HEK293 (cell line): ENCODE measurements at regions not wholly inside any gene's neighbourhood (a gene's known extent, or its start where the extent isn't known, plus 50 kb on each side); places are given as distances from the start of the nearest gene placed in this dataset.

Experiments used
- CTCF ChIA-PET: fragments of 350-600 bp; formaldehyde crosslinking; extraction: SDS; loops from one replicate; lab custom pipeline; 2021; ENCODE audit warnings: antibody characterized with exemption; lab: Yijun Ruan, JAX
- POLR2A ChIA-PET: fragments of 300-600 bp; formaldehyde crosslinking; extraction: SDS; loops from one replicate; lab custom pipeline; 2020; ENCODE audit warnings: antibody characterized with exemption, inconsistent platforms; lab: Yijun Ruan, JAX
- H3K27ac ChIP-seq: fragments of 200-500 bp; sonication (Bioruptor generic); 2 replicates; pipeline ENCODE4 v1.5.1; 2014; ENCODE audit warnings: low read depth, low read length, control low read depth, inconsistent platforms; ENCODE audit errors: extremely low read depth
- H3K36me3 ChIP-seq, 2 experiments: fragments of 200-500 bp in 1 of 2; sonication (Bioruptor generic) in 1 of 2; 1 replicate in 1 of 2; 2 replicates in 1 of 2; pipeline ENCODE4 v1.5.1; 2014 to 2017; ENCODE audit warnings: inconsistent platforms in 2 of 2, low read length in 2 of 2; ENCODE audit not compliant: control insufficient read depth in 2 of 2, insufficient read depth in 1 of 2
- H3K4me1 ChIP-seq: fragments of 200-500 bp; sonication (Bioruptor generic); 2 replicates; pipeline ENCODE4 v1.5.1; 2014; ENCODE audit warnings: mild to moderate bottlenecking, low read length, inconsistent platforms; ENCODE audit not compliant: control insufficient read depth, insufficient read depth
- H3K4me3 ChIP-seq: 2 replicates; pipeline ENCODE4 v1.5.1; 2011; ENCODE audit warnings: low read depth, mild to moderate bottlenecking, control low read depth, low read length, moderate library complexity
- H3K9me3 ChIP-seq: fragments of 200-500 bp; sonication (Bioruptor generic); 2 replicates; pipeline ENCODE4 v1.5.1; 2014; ENCODE audit warnings: low read depth, low read length, inconsistent platforms; ENCODE audit not compliant: control insufficient read depth, insufficient read depth
- CTCF ChIP-seq: fragments of 450-650 bp; formaldehyde crosslinking; IDR thresholded peaks from 2 replicates; pipeline ENCODE4 v1.5.1; 2016; ENCODE audit warnings: missing biosample characterization, missing genetic modification characterization
- IKZF3 ChIP-seq: fragments of 450-650 bp; IDR thresholded peaks from 2 replicates; pipeline ENCODE4 v1.5.0; 2018; ENCODE audit warnings: missing biosample characterization, mild to moderate bottlenecking, missing genetic modification characterization, moderate library complexity
- SCRT1 ChIP-seq: fragments of 450-650 bp; formaldehyde crosslinking; IDR thresholded peaks from 2 replicates; pipeline ENCODE4 v1.5.1; 2016; ENCODE audit warnings: missing biosample characterization, missing genetic modification characterization, borderline replicate concordance
- ZBTB20 ChIP-seq: fragments of 450-650 bp; formaldehyde crosslinking; IDR thresholded peaks from 2 replicates; pipeline ENCODE4 v1.5.1; 2016; ENCODE audit warnings: missing biosample characterization, missing genetic modification characterization
- ZIC2 ChIP-seq: fragments of 450-650 bp; formaldehyde crosslinking; IDR thresholded peaks from 2 replicates; pipeline ENCODE4 v1.5.1; 2016; ENCODE audit warnings: missing biosample characterization, missing genetic modification characterization
- ZNF174 ChIP-seq: fragments of 450-650 bp; formaldehyde crosslinking; IDR thresholded peaks from 2 replicates; pipeline ENCODE4 v1.5.0; 2017; ENCODE audit warnings: missing biosample characterization, mild to moderate bottlenecking, missing genetic modification characterization
- ZNF175 ChIP-seq: fragments of 450-650 bp; formaldehyde crosslinking; IDR thresholded peaks from 2 replicates; pipeline ENCODE4 v1.5.1; 2016; ENCODE audit warnings: missing biosample characterization, missing genetic modification characterization
- ZNF302 ChIP-seq: fragments of 450-650 bp; formaldehyde crosslinking; IDR thresholded peaks from 2 replicates; pipeline ENCODE4 v1.5.1; 2016; ENCODE audit warnings: missing biosample characterization, missing genetic modification characterization, low read depth
- ZNF341 ChIP-seq: fragments of 450-650 bp; formaldehyde crosslinking; IDR thresholded peaks from 2 replicates; pipeline ENCODE4; 2016; ENCODE audit warnings: low read depth, missing biosample characterization, missing genetic modification characterization
- ZNF404 ChIP-seq: fragments of 450-650 bp; formaldehyde crosslinking; IDR thresholded peaks from 2 replicates; pipeline ENCODE4 v1.5.1; 2017; ENCODE audit warnings: missing biosample characterization, missing genetic modification characterization
- ZNF514 ChIP-seq: fragments of 450-650 bp; formaldehyde crosslinking; IDR thresholded peaks from 2 replicates; pipeline ENCODE4 v1.5.1; 2016; ENCODE audit warnings: missing biosample characterization, missing genetic modification characterization
- ZNF610 ChIP-seq: fragments of 450-650 bp; formaldehyde crosslinking; IDR thresholded peaks from 2 replicates; pipeline ENCODE4 v1.5.1; 2016; ENCODE audit warnings: missing biosample characterization, missing genetic modification characterization, borderline replicate concordance
- ZNF621 ChIP-seq: fragments of 450-650 bp; formaldehyde crosslinking; IDR thresholded peaks from 2 replicates; pipeline ENCODE4 v1.5.1; 2017; ENCODE audit warnings: missing biosample characterization, missing genetic modification characterization
- ZNF629 ChIP-seq: fragments of 450-650 bp; formaldehyde crosslinking; IDR thresholded peaks from 2 replicates; pipeline ENCODE4 v1.5.1; 2017; ENCODE audit warnings: missing biosample characterization, missing genetic modification characterization
- ZNF639 ChIP-seq: fragments of 450-650 bp; formaldehyde crosslinking; IDR thresholded peaks from 2 replicates; pipeline ENCODE4 v1.5.1; 2016; ENCODE audit warnings: missing biosample characterization, missing genetic modification characterization
- ZNF654 ChIP-seq: fragments of 450-650 bp; formaldehyde crosslinking; IDR thresholded peaks from 2 replicates; pipeline ENCODE4 v1.5.1; 2016; ENCODE audit warnings: low read depth, missing biosample characterization, missing genetic modification characterization
- ZNF791 ChIP-seq: fragments of 450-650 bp; formaldehyde crosslinking; IDR thresholded peaks from 2 replicates; pipeline ENCODE4 v1.5.1; 2016; ENCODE audit warnings: missing biosample characterization, missing genetic modification characterization
- ZNF830 ChIP-seq: fragments of 450-650 bp; IDR thresholded peaks from 2 replicates; pipeline ENCODE4 v1.5.0; 2018; ENCODE audit warnings: missing biosample characterization, missing genetic modification characterization, low read depth, mild to moderate bottlenecking, moderate library complexity
- TF ChIP-seq, protein P1 (sequence below): sonication (generic); formaldehyde crosslinking; IDR thresholded peaks from 2 replicates; pipeline ENCODE4 v1.8.1; 2022; ENCODE audit warnings: mild to moderate bottlenecking, moderate library complexity, missing genetic modification reagents
- TF ChIP-seq, protein P2 (sequence below): fragments of 450-650 bp; formaldehyde crosslinking; IDR thresholded peaks from 2 replicates; pipeline ENCODE4 v1.5.1; 2017; ENCODE audit warnings: missing biosample characterization, missing genetic modification characterization
- TF ChIP-seq, protein P3 (sequence below): fragments of 450-650 bp; formaldehyde crosslinking; optimal IDR thresholded peaks from 2 replicates; pipeline ENCODE3; 2016; ENCODE audit warnings: missing biosample characterization, mild to moderate bottlenecking, missing genetic modification characterization
- TF ChIP-seq, protein P4 (sequence below): fragments of 450-650 bp; formaldehyde crosslinking; conservative IDR thresholded peaks from 2 replicates; pipeline ENCODE4 v1.5.1; 2016; ENCODE audit warnings: low read depth, missing biosample characterization, missing genetic modification characterization

GRCh38 chr4:127188847-127189246 is 443.9 kb upstream of the INTU start:
- ChIA-PET CTCF (no interaction called here), POLR2A (no interaction called here)
- no peaks in the 10 kb centered on the region for H3K36me3 ChIP-seq
- H3K4me3 ChIP-seq, result no peak overlapping the region
- H3K4me1 ChIP-seq, result no peaks in the 10 kb centered on the region
- TF ChIP-seq, protein P1, sequence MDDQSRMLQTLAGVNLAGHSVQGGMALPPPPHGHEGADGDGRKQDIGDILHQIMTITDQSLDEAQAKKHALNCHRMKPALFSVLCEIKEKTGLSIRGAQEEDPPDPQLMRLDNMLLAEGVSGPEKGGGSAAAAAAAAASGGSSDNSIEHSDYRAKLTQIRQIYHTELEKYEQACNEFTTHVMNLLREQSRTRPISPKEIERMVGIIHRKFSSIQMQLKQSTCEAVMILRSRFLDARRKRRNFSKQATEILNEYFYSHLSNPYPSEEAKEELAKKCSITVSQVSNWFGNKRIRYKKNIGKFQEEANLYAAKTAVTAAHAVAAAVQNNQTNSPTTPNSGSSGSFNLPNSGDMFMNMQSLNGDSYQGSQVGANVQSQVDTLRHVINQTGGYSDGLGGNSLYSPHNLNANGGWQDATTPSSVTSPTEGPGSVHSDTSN (CRISPR knock-in tag), result no peak
- no peak for TF ChIP-seq ZNF629 (tag by site-specific recombination)
- TF ChIP-seq, protein P2, sequence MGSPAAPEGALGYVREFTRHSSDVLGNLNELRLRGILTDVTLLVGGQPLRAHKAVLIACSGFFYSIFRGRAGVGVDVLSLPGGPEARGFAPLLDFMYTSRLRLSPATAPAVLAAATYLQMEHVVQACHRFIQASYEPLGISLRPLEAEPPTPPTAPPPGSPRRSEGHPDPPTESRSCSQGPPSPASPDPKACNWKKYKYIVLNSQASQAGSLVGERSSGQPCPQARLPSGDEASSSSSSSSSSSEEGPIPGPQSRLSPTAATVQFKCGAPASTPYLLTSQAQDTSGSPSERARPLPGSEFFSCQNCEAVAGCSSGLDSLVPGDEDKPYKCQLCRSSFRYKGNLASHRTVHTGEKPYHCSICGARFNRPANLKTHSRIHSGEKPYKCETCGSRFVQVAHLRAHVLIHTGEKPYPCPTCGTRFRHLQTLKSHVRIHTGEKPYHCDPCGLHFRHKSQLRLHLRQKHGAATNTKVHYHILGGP (tag by site-specific recombination), result no peak
- TF ChIP-seq CTCF (tag by site-specific recombination), result peak; percentile 17; the same call in 1 of the 2 replicates
- TF ChIP-seq ZNF830, result no peak
- TF ChIP-seq SCRT1 (tag by site-specific recombination), result no peak
- TF ChIP-seq ZNF174, result no peak
- TF ChIP-seq ZNF654 (tag by site-specific recombination), result peak; percentile 28; the same call in 1 of the 2 replicates
- no peaks in the 10 kb centered on the region for H3K9me3 ChIP-seq
- H3K27ac ChIP-seq, result no peak overlapping the region

- no peaks in the 10 kb centered on the region for H3K4me1 ChIP-seq
- no peak overlapping the region for H3K27ac ChIP-seq
- H3K9me3 ChIP-seq, result no peaks in the 10 kb centered on the region
- H3K36me3 ChIP-seq, result no peaks in the 10 kb centered on the region
- H3K4me3 ChIP-seq, result no peak overlapping the region
- ChIA-PET CTCF (no interaction called here), POLR2A (no interaction called here)
- TF ChIP-seq, protein P3, sequence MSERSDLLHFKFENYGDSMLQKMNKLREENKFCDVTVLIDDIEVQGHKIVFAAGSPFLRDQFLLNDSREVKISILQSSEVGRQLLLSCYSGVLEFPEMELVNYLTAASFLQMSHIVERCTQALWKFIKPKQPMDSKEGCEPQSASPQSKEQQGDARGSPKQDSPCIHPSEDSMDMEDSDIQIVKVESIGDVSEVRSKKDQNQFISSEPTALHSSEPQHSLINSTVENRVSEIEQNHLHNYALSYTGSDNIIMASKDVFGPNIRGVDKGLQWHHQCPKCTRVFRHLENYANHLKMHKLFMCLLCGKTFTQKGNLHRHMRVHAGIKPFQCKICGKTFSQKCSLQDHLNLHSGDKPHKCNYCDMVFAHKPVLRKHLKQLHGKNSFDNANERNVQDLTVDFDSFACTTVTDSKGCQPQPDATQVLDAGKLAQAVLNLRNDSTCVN, result no peak
- no peak for TF ChIP-seq ZNF610 (tag by site-specific recombination)
- TF ChIP-seq ZNF639 (tag by site-specific recombination), result no peak
- no peak for TF ChIP-seq ZNF341 (tag by site-specific recombination)
- no peak for TF ChIP-seq ZNF791 (tag by site-specific recombination)
- TF ChIP-seq ZNF175 (tag by site-specific recombination), result no peak
- no peak for TF ChIP-seq ZIC2 (tag by site-specific recombination)
- TF ChIP-seq ZNF404 (tag by site-specific recombination), result no peak
- TF ChIP-seq ZNF302, result no peak
- TF ChIP-seq ZNF621, result no peak
- TF ChIP-seq, protein P1 (CRISPR knock-in tag), result no peak
- TF ChIP-seq, protein P4, sequence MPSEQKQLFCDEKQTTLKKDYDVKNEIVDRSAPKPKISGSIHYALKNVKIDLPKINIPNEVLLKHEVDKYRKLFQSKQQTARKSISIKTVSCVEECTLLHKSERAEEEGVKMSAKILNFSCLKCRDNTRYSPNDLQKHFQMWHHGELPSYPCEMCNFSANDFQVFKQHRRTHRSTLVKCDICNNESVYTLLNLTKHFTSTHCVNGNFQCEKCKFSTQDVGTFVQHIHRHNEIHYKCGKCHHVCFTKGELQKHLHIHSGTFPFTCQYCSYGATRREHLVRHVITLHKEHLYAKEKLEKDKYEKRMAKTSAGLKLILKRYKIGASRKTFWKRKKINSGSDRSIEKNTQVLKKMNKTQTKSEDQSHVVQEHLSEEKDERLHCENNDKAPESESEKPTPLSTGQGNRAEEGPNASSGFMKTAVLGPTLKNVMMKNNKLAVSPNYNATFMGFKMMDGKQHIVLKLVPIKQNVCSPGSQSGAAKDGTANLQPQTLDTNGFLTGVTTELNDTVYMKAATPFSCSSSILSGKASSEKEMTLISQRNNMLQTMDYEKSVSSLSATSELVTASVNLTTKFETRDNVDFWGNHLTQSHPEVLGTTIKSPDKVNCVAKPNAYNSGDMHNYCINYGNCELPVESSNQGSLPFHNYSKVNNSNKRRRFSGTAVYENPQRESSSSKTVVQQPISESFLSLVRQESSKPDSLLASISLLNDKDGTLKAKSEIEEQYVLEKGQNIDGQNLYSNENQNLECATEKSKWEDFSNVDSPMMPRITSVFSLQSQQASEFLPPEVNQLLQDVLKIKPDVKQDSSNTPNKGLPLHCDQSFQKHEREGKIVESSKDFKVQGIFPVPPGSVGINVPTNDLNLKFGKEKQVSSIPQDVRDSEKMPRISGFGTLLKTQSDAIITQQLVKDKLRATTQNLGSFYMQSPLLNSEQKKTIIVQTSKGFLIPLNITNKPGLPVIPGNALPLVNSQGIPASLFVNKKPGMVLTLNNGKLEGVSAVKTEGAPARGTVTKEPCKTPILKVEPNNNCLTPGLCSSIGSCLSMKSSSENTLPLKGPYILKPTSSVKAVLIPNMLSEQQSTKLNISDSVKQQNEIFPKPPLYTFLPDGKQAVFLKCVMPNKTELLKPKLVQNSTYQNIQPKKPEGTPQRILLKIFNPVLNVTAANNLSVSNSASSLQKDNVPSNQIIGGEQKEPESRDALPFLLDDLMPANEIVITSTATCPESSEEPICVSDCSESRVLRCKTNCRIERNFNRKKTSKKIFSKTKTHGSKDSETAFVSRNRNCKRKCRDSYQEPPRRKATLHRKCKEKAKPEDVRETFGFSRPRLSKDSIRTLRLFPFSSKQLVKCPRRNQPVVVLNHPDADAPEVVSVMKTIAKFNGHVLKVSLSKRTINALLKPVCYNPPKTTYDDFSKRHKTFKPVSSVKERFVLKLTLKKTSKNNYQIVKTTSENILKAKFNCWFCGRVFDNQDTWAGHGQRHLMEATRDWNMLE, result no peak
- TF ChIP-seq ZNF830, result no peak
- TF ChIP-seq ZBTB20 (tag by site-specific recombination), result no peak
- no peak for TF ChIP-seq ZNF514
- TF ChIP-seq IKZF3 (tag by site-specific recombination), result no peak
These were observed 438.5 kb upstream of the INTU start for GRCh38 chr4:127194281-127194680.
